Activated T-cell treated with anti-CD3 and anti-CD28 coated beads for 48 hours (primary cell): ENCODE measurements at regions not wholly inside any gene's neighbourhood (a gene's known extent, or its start where the extent isn't known, plus 50 kb on each side); places are given as distances from the start of the nearest gene placed in this dataset.
"Not testable (repeated sequence)": the region's sequence is repeated elsewhere in the genome, so short reads cannot be mapped to it uniquely, and the experiment has no call there.

Experiments
- DNase-seq: peaks from one replicate; pipeline ENCODE4 v3.0.0-alpha.2; 2020; ENCODE audit warnings: low read depth

GRCh38 chr6:81624453-81624852 is 128.0 kb downstream of the TENT5A start:
- DNase-seq: no peak

- no peak for DNase-seq
Measured at GRCh38 chr6:81623106-81623759, 129.2 kb downstream of the TENT5A start.

- DNase-seq: no peak
Measured at GRCh38 chr6:81621816-81622395, 130.6 kb downstream of the TENT5A start.

- DNase-seq: no peak
Measured at GRCh38 chr6:81614292-81614691, 138.2 kb downstream of the TENT5A start.

GRCh38 chr6:81613606-81614005 is 138.9 kb downstream of the TENT5A start:
- DNase-seq: no peak

- no peak for DNase-seq
Measured at GRCh38 chr6:81612136-81612535, 140.3 kb downstream of the TENT5A start.

- DNase-seq: no peak
Measured at GRCh38 chr6:81609736-81610135, 142.7 kb downstream of the TENT5A start.

- DNase-seq: no peak
Measured at GRCh38 chr6:81608776-81609175, 143.7 kb downstream of the TENT5A start.

GRCh38 chr6:81606965-81607381 is 145.5 kb downstream of the TENT5A start:
- DNase-seq: no peak

GRCh38 chr6:81605526-81605925 is 147.0 kb downstream of the TENT5A start:
- no peak for DNase-seq

- no peak for DNase-seq
Measured at GRCh38 chr6:81601918-81602317, 150.6 kb downstream of the TENT5A start.

GRCh38 chr6:81600488-81600887 is 152.0 kb downstream of the TENT5A start:
- DNase-seq: not testable (repeated sequence)

GRCh38 chr6:81594501-81594900 is 158.0 kb downstream of the TENT5A start:
- no peak for DNase-seq

- no peak for DNase-seq
Measured at GRCh38 chr6:81590314-81590691, 162.2 kb downstream of the TENT5A start.

- no peak for DNase-seq
Measured at GRCh38 chr6:81589465-81590313, 162.8 kb downstream of the TENT5A start.

GRCh38 chr6:81585686-81586085 is 166.8 kb downstream of the TENT5A start:
- DNase-seq: not testable (repeated sequence)

GRCh38 chr6:81584156-81584555 is 168.3 kb downstream of the TENT5A start:
- DNase-seq: not testable (repeated sequence)

GRCh38 chr6:81575442-81575841 is 177.0 kb downstream of the TENT5A start:
- DNase-seq: no peak

- DNase-seq: no peak
Measured at GRCh38 chr6:81572020-81572419, 180.5 kb downstream of the TENT5A start.

GRCh38 chr6:81570681-81571080 is 181.8 kb downstream of the TENT5A start:
- DNase-seq: no peak

GRCh38 chr6:81568973-81569372 is 183.5 kb downstream of the TENT5A start:
- no peak for DNase-seq

- no peak for DNase-seq
Measured at GRCh38 chr6:81565071-81565470, 187.4 kb downstream of the TENT5A start.

GRCh38 chr6:81564470-81565068 is 187.9 kb downstream of the TENT5A start:
- no peak for DNase-seq
